Gastrocnemius medialis (tissue), 4 donors: ENCODE measurements at regions not wholly inside any gene's neighbourhood (a gene's known extent, or its start where the extent isn't known, plus 50 kb on each side); places are given as distances from the start of the nearest gene placed in this dataset.

ENCODE experiments used
- CTCF ChIP-seq, 5 experiments: fragments of 450-650 bp in 3 of 5; fragments of 200-600 bp in 2 of 5; sonication (generic) in 2 of 5; IDR thresholded peaks in 4 of 5; conservative IDR thresholded peaks in 1 of 5; 1 replicate in 4 of 5; 2 replicates in 1 of 5; pipeline ENCODE4 v1.5.1; 2016 to 2019; ENCODE audit warnings: antibody characterized with exemption in 5 of 5, mild to moderate bottlenecking in 3 of 5, moderate library complexity in 3 of 5
- POLR2A ChIP-seq, 2 donors: fragments of 450-650 bp; IDR thresholded peaks; one replicate each; pipeline ENCODE4 v1.6.1; 2017; ENCODE audit warnings: antibody characterized with exemption in 2 of 2, mild to moderate bottlenecking in 2 of 2, moderate library complexity in 2 of 2

- TF ChIP-seq CTCF (IDR thresholded peaks at IDR 0.05 in 4 of 5, conservative IDR thresholded peaks at IDR 0.05 in 1 of 5), result no peak
- TF ChIP-seq POLR2A (IDR thresholded peaks at IDR 0.05), result no peak
These were observed 98.2 kb upstream of the PTPRG start for GRCh38 chr3:61463191-61463590.
